ENCODE measurements at regions not wholly inside any gene's neighbourhood (a gene's known extent, or its start where the extent isn't known, plus 50 kb on each side); places are given as distances from the start of the nearest gene placed in this dataset.
"Not testable (repeated sequence)": the region's sequence is repeated elsewhere in the genome, so short reads cannot be mapped to it uniquely, and the experiment has no call there.

GRCh38 chr9:90167914-90168313 lies 474.7 kb downstream of the DIRAS2 start:
- Mint-ChIP-seq H3K9me3 (peaks cover 5 to 10% (median 8%) of the 10 kb centered on the region in 7 donors), H3K27ac (no peak overlapping the region), H3K27me3 (ENCODE audit: low read depth in 3 of 3) (peaks cover 0 to 3% (median 2%) of the 10 kb centered on the region in 3 donors), H3K4me1 (no peaks in the 10 kb centered on the region), H3K4me3 (no peak overlapping the region), H3K36me3 (peaks cover 2% of the 10 kb centered on the region in 2 donors)
- Histone ChIP-seq H4K20me1 (ENCODE audit: insufficient read depth, low read length) (no peaks in the 10 kb centered on the region), H3K9me3 (replicated peaks in 1 of 2; ENCODE audit: control insufficient read depth in 1 of 2, insufficient read depth in 1 of 2, low read length in 2 of 2) (peaks cover 0 to 7% of the 10 kb centered on the region in 2 donors), H3K36me3 (replicated peaks in 1 of 2; ENCODE audit: control insufficient read depth in 1 of 2, insufficient read depth in 2 of 2, low read length in 2 of 2) (no peaks in the 10 kb centered on the region), H3K4me3 (replicated peaks in 1 of 3; ENCODE audit: low read depth in 2 of 3, low read length in 3 of 3) (no peak overlapping the region), H3K4me2 (replicated peaks; ENCODE audit: extremely low read depth, low read length, poor library complexity, severe bottlenecking) (no peak overlapping the region), H2AFZ (ENCODE audit: insufficient read depth, low read depth, low read length, poor library complexity, severe bottlenecking) (no peak overlapping the region), H3K27ac (ENCODE audit: low read depth in 1 of 2, low read length in 2 of 2) (no peak overlapping the region), H3K9ac (ENCODE audit: insufficient read depth, low read length, poor library complexity, severe bottlenecking) (no peak overlapping the region), H3K4me1 (ENCODE audit: control insufficient read depth in 1 of 2, insufficient read depth in 2 of 2, low read length in 2 of 2) (no peaks in the 10 kb centered on the region), H3K79me2 (ENCODE audit: insufficient read depth, low read length) (no peaks in the 10 kb centered on the region), H3K27me3 (ENCODE audit: control insufficient read depth in 2 of 2, insufficient read depth in 2 of 2, low read length in 2 of 2) (no peaks in the 10 kb centered on the region)
- 86% methylated on average over 1 of the region's 2 CpGs for WGBS (ENCODE audit: insufficient coverage)
- DNase-seq: no peak
- no peak for TF ChIP-seq CTCF (IDR thresholded peaks at IDR 0.05)
- intact Hi-C loops (cut with micrococcal nuclease): no loop called here

- H3K4me1 Mint-ChIP-seq: peaks cover 8% of the 10 kb centered on the region
- H3K27me3 ChIP-seq (ENCODE audit: control insufficient read depth in 2 of 2, insufficient read depth in 2 of 2, low read length in 2 of 2): no peaks in the 10 kb centered on the region
- DNase-seq: no peak
- H2AFZ ChIP-seq (ENCODE audit: insufficient read depth, low read depth, low read length, poor library complexity, severe bottlenecking): no peak overlapping the region
- WGBS (ENCODE audit: insufficient coverage): no CpG with 5 or more reads among the region's 2 CpGs
- no peak for TF ChIP-seq CTCF (IDR thresholded peaks at IDR 0.05)
- peaks cover 0 to 7% of the 10 kb centered on the region in 2 donors for H3K9me3 ChIP-seq (replicated peaks in 1 of 2; ENCODE audit: control insufficient read depth in 1 of 2, insufficient read depth in 1 of 2, low read length in 2 of 2)
- H3K4me1 ChIP-seq (ENCODE audit: control insufficient read depth in 1 of 2, insufficient read depth in 2 of 2, low read length in 2 of 2): peaks cover 6 to 8% of the 10 kb centered on the region in 2 donors
- no peaks in the 10 kb centered on the region for H3K36me3 ChIP-seq (replicated peaks in 1 of 2; ENCODE audit: control insufficient read depth in 1 of 2, insufficient read depth in 2 of 2, low read length in 2 of 2)
- intact Hi-C loops (cut with micrococcal nuclease): no loop called here
- H3K4me3 Mint-ChIP-seq: no peak overlapping the region
- peaks cover 5 to 10% (median 8%) of the 10 kb centered on the region in 7 donors for H3K9me3 Mint-ChIP-seq
- no peak overlapping the region for H3K4me3 ChIP-seq (replicated peaks in 1 of 3; ENCODE audit: low read depth in 2 of 3, low read length in 3 of 3)
- no peak overlapping the region for H3K27ac Mint-ChIP-seq
- H3K79me2 ChIP-seq (ENCODE audit: insufficient read depth, low read length): no peaks in the 10 kb centered on the region
- peaks cover 2% of the 10 kb centered on the region in 2 donors for H3K36me3 Mint-ChIP-seq
- no peak overlapping the region for H3K9ac ChIP-seq (ENCODE audit: insufficient read depth, low read length, poor library complexity, severe bottlenecking)
- peaks cover 0 to 3% (median 2%) of the 10 kb centered on the region in 3 donors for H3K27me3 Mint-ChIP-seq (ENCODE audit: low read depth in 3 of 3)
- H3K27ac ChIP-seq (ENCODE audit: low read depth in 1 of 2, low read length in 2 of 2): no peak overlapping the region
- H3K4me2 ChIP-seq (replicated peaks; ENCODE audit: extremely low read depth, low read length, poor library complexity, severe bottlenecking): no peak overlapping the region
- H4K20me1 ChIP-seq (ENCODE audit: insufficient read depth, low read length): no peaks in the 10 kb centered on the region
These were observed 473.1 kb downstream of the DIRAS2 start for GRCh38 chr9:90169490-90169889.

GRCh38 chr9:90173935-90174334 lies 468.7 kb downstream of the DIRAS2 start:
- H3K4me2 ChIP-seq (replicated peaks; ENCODE audit: extremely low read depth, low read length, poor library complexity, severe bottlenecking); intact Hi-C loops (cut with micrococcal nuclease); H3K36me3 Mint-ChIP-seq; H3K27me3 Mint-ChIP-seq (ENCODE audit: low read depth in 3 of 3); H3K9me3 ChIP-seq (replicated peaks in 1 of 2; ENCODE audit: control insufficient read depth in 1 of 2, insufficient read depth in 1 of 2, low read length in 2 of 2); H3K79me2 ChIP-seq (ENCODE audit: insufficient read depth, low read length); H3K27ac Mint-ChIP-seq; H3K4me3 Mint-ChIP-seq; H2AFZ ChIP-seq (ENCODE audit: insufficient read depth, low read depth, low read length, poor library complexity, severe bottlenecking); H3K4me3 ChIP-seq (replicated peaks in 1 of 3; ENCODE audit: low read depth in 2 of 3, low read length in 3 of 3); H3K27me3 ChIP-seq (ENCODE audit: control insufficient read depth in 2 of 2, insufficient read depth in 2 of 2, low read length in 2 of 2); H3K27ac ChIP-seq (ENCODE audit: low read depth in 1 of 2, low read length in 2 of 2); H3K4me1 ChIP-seq (ENCODE audit: control insufficient read depth in 1 of 2, insufficient read depth in 2 of 2, low read length in 2 of 2); H3K9ac ChIP-seq (ENCODE audit: insufficient read depth, low read length, poor library complexity, severe bottlenecking); H4K20me1 ChIP-seq (ENCODE audit: insufficient read depth, low read length); H3K36me3 ChIP-seq (replicated peaks in 1 of 2; ENCODE audit: control insufficient read depth in 1 of 2, insufficient read depth in 2 of 2, low read length in 2 of 2): not testable (repeated sequence)
- peak in 2 of 3 donors; percentile 13 to 14 for DNase-seq
- WGBS (ENCODE audit: insufficient coverage): 0% methylated on average over 1 of the region's 4 CpGs
- Mint-ChIP-seq H3K9me3 (peaks cover 5 to 10% (median 8%) of the 10 kb centered on the region in 7 donors), H3K4me1 (peaks cover 10% of the 10 kb centered on the region)
